HG02610 (cell line): ENCODE measurements at regions not wholly inside any gene's neighbourhood (a gene's known extent, or its start where the extent isn't known, plus 50 kb on each side); places are given as distances from the start of the nearest gene placed in this dataset.

Experiments
- ATAC-seq: cut with Tn5 transposase; IDR thresholded peaks from one replicate; pipeline ENCODE4 v1.9.1; 2021; ENCODE audit warnings: mild to moderate bottlenecking, moderate library complexity; ENCODE audit not compliant: unreplicated experiment

GRCh38 chr9:19946441-19947109 is 157.7 kb upstream of the SLC24A2 start:
- ATAC-seq: peak; percentile 83

GRCh38 chr9:19941874-19942273 is 153.0 kb upstream of the SLC24A2 start:
- no peak for ATAC-seq

GRCh38 chr9:19940811-19941535 is 152.1 kb upstream of the SLC24A2 start:
- ATAC-seq: no peak

GRCh38 chr9:19939734-19940278 is 151.0 kb upstream of the SLC24A2 start:
- no peak for ATAC-seq

- no peak for ATAC-seq
These were observed 150.3 kb upstream of the SLC24A2 start for GRCh38 chr9:19938990-19939733.

- no peak for ATAC-seq
These were observed 148.3 kb upstream of the SLC24A2 start for GRCh38 chr9:19937121-19937520.

GRCh38 chr9:19936598-19936997 is 147.8 kb upstream of the SLC24A2 start:
- no peak for ATAC-seq

GRCh38 chr9:19935422-19935821 is 146.6 kb upstream of the SLC24A2 start:
- ATAC-seq: no peak

- ATAC-seq: peak; percentile 58
These were observed 145.5 kb upstream of the SLC24A2 start for GRCh38 chr9:19934301-19934871.

- no peak for ATAC-seq
These were observed 142.5 kb upstream of the SLC24A2 start for GRCh38 chr9:19931098-19931890.

GRCh38 chr9:19927560-19927959 is 138.7 kb upstream of the SLC24A2 start:
- no peak for ATAC-seq

GRCh38 chr9:19926774-19927173 is 137.9 kb upstream of the SLC24A2 start:
- no peak for ATAC-seq

GRCh38 chr9:19925674-19926503 is 137.1 kb upstream of the SLC24A2 start:
- ATAC-seq: peak; percentile 91

GRCh38 chr9:19924080-19924479 is 135.2 kb upstream of the SLC24A2 start:
- ATAC-seq: no peak

- no peak for ATAC-seq
These were observed 133.8 kb upstream of the SLC24A2 start for GRCh38 chr9:19922476-19923118.

GRCh38 chr9:19920401-19920800 is 131.6 kb upstream of the SLC24A2 start:
- no peak for ATAC-seq

- ATAC-seq: no peak
These were observed 129.8 kb upstream of the SLC24A2 start for GRCh38 chr9:19918630-19919029.

GRCh38 chr9:19914044-19914443 is 125.2 kb upstream of the SLC24A2 start:
- ATAC-seq: no peak

GRCh38 chr9:19913151-19913550 is 124.3 kb upstream of the SLC24A2 start:
- no peak for ATAC-seq
